ENCODE measurements at regions not wholly inside any gene's neighbourhood (a gene's known extent, or its start where the extent isn't known, plus 50 kb on each side); places are given as distances from the start of the nearest gene placed in this dataset.

GRCh38 chrX:42707742-42708141 is 70.2 kb downstream of the PPP1R2C start:
- no peak overlapping the region for H3K4me3 ChIP-seq (ENCODE audit: low read depth, low read length)
- TF ChIP-seq CTCF (IDR thresholded peaks at IDR 0.05; ENCODE audit: insufficient read depth, low read length, missing control alignments) = no peak
- DNase-seq (ENCODE audit: low read depth, low spot score) = no peak
- ChIA-PET CTCF (no interaction called here), POLR2A (no interaction called here)

DNA sequence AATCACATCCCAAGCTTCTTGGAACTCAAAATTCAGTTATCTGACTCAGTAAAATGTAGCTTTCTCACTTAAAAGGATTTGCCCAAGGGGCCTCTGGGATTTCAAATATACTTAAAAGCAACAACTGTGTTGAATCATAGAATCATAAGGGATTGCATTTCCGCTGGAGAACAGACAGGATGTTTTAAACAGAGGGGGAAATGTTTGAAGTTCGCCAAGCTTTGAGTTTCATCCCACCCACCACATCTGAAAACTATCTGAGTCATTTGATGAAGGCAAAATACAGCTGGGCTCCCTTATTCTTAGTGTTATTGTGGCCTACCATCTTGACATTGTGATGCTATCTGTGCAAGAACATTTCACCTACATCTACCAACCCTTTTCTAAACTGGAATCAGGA is 73.5 kb downstream of the PPP1R2C start:
- H3K4me3 ChIP-seq (ENCODE audit: low read depth, low read length) = no peak overlapping the region
- POLR2A ChIA-PET = no interaction called here
- CTCF ChIA-PET = no interaction called here
- no peak for TF ChIP-seq CTCF (IDR thresholded peaks at IDR 0.05; ENCODE audit: insufficient read depth, low read length, missing control alignments)
- DNase-seq (ENCODE audit: low read depth, low spot score) = no peak

DNA sequence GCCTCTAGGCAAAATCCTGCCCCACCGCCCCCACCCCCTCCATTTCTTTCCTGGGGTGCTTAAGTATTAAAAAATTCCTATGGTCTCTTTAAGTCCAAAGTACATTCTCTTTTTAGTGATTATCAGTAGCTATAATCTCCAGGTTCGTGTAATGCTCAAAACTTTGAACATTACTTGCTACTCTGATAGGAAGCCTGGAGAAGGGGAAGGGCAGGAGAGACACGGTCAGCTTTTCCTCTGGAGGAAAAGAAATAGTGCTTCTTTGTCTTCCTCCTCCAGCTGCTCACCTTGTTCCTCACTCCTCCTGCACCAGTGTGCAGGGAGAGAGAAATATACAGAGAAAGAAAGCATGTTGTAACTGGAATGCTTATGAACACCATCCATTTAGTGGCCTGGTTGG is 80.4 kb downstream of the PPP1R2C start:
- DNase-seq (ENCODE audit: low read depth, low spot score) = no peak
- no peak overlapping the region for H3K4me3 ChIP-seq (ENCODE audit: low read depth, low read length)
- ChIA-PET POLR2A (no interaction called here), CTCF (no interaction called here)
- TF ChIP-seq CTCF (IDR thresholded peaks at IDR 0.05; ENCODE audit: insufficient read depth, low read length, missing control alignments) = no peak

- no peak overlapping the region for H3K4me3 ChIP-seq (ENCODE audit: low read depth, low read length)
- POLR2A ChIA-PET = no interaction called here
- DNase-seq (ENCODE audit: low read depth, low spot score) = no peak
- CTCF ChIA-PET = no interaction called here
- TF ChIP-seq CTCF (IDR thresholded peaks at IDR 0.05; ENCODE audit: insufficient read depth, low read length, missing control alignments) = no peak
Observed at GRCh38 chrX:42696536-42697124, 81.3 kb downstream of the PPP1R2C start.

DNA sequence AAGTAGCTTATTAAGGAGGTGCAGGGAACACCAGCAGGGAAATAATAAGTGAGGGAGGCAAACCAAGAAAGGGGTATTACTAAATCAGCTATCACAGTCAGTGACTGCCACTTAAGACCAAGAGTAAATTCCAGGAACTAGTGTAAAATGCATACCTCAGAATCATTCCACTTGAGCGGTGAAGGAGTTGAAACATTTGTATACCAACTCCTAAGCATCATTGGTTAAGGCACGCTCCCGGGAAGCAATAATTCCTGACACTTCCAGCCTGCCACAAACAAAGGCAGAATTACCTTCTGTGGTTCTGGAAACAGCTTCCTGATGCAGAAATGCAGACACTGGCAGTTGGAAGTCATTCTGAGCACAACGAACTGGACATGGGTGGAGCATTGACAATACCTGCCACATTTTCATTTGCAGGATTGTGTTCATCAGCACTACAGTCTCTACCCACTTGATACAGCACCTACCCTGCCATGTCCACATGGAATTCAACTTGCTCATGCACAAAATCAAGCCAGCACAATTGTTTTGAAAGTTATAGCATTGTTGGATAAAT is 82.1 kb downstream of the PPP1R2C start:
- ChIA-PET CTCF (no interaction called here), POLR2A (no interaction called here)
- TF ChIP-seq CTCF (IDR thresholded peaks at IDR 0.05; ENCODE audit: insufficient read depth, low read length, missing control alignments) = no peak

GRCh38 chrX:42694260-42694815 is 83.6 kb downstream of the PPP1R2C start:
- POLR2A ChIA-PET = no interaction called here
- CTCF ChIA-PET = no interaction called here
- no peak for DNase-seq (ENCODE audit: low read depth, low spot score)
- no peak overlapping the region for H3K4me3 ChIP-seq (ENCODE audit: low read depth, low read length)
- no peak for TF ChIP-seq CTCF (IDR thresholded peaks at IDR 0.05; ENCODE audit: insufficient read depth, low read length, missing control alignments)

More for the DNA sequence above, 82.1 kb downstream of the PPP1R2C start:
- DNase-seq (ENCODE audit: low read depth, low spot score) = no peak
- H3K4me3 ChIP-seq (ENCODE audit: low read depth, low read length) = no peak overlapping the region

All from AG04449 (cell line).